DND-41 (cell line): ENCODE measurements at regions not wholly inside any gene's neighbourhood (a gene's known extent, or its start where the extent isn't known, plus 50 kb on each side); places are given as distances from the start of the nearest gene placed in this dataset.

Experiments used
- EZH2 ChIP-seq: IDR thresholded peaks from 3 replicates; pipeline ENCODE4 v1.6.1; 2012; ENCODE audit warnings: borderline replicate concordance, low read depth, mild to moderate bottlenecking, moderate library complexity, low read length, inconsistent platforms; ENCODE audit not compliant: severe bottlenecking
- TF ChIP-seq, protein P1 (sequence below): IDR thresholded peaks from 2 replicates; pipeline ENCODE4 v1.5.1; 2012; ENCODE audit warnings: borderline replicate concordance, low read length, moderate library complexity, mild to moderate bottlenecking; ENCODE audit not compliant: poor library complexity, severe bottlenecking; ENCODE audit errors: extremely low read depth

DNA sequence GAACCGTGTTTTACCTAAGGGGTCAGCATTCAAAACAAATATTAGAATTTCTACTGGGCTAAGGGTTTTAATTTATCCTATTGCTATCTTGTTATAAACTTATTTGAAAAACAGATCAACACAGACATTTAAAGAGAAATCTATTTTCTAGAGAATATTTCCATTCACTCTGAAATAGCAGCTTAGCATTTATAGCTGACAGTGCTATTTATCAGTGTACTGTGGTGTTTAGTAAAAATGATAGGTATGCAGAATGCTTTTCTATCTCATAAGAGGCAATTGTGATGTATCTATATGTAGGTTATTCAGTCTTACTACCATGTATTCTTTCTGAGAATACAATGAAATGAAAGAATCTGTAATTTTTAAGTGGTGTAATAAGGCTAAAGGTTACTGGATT is 1077.4 kb downstream of the REEP3 start:
- TF ChIP-seq, protein P1, sequence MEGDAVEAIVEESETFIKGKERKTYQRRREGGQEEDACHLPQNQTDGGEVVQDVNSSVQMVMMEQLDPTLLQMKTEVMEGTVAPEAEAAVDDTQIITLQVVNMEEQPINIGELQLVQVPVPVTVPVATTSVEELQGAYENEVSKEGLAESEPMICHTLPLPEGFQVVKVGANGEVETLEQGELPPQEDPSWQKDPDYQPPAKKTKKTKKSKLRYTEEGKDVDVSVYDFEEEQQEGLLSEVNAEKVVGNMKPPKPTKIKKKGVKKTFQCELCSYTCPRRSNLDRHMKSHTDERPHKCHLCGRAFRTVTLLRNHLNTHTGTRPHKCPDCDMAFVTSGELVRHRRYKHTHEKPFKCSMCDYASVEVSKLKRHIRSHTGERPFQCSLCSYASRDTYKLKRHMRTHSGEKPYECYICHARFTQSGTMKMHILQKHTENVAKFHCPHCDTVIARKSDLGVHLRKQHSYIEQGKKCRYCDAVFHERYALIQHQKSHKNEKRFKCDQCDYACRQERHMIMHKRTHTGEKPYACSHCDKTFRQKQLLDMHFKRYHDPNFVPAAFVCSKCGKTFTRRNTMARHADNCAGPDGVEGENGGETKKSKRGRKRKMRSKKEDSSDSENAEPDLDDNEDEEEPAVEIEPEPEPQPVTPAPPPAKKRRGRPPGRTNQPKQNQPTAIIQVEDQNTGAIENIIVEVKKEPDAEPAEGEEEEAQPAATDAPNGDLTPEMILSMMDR, result no peak
- no peak for TF ChIP-seq EZH2
